OCI-LY1 (cell line): ENCODE measurements at regions not wholly inside any gene's neighbourhood (a gene's known extent, or its start where the extent isn't known, plus 50 kb on each side); places are given as distances from the start of the nearest gene placed in this dataset.

Experiments used
- EZH2 ChIP-seq: fragments of 200-600 bp; sonication (generic), shearing (Covaris generic); IDR thresholded peaks from 2 replicates; pipeline ENCODE4 v1.8.0; 2017; ENCODE audit warnings: borderline replicate concordance, mixed run types, mild to moderate bottlenecking, antibody characterized with exemption, low read length, moderate library complexity, mixed read lengths
- TF ChIP-seq, protein P1 (sequence below): fragments of 200-600 bp; sonication (generic), shearing (Covaris generic); IDR thresholded peaks from 2 replicates; pipeline ENCODE4 v1.5.1; 2017; ENCODE audit warnings: mild to moderate bottlenecking, antibody characterized with exemption, low read length, moderate library complexity, mixed read lengths

DNA sequence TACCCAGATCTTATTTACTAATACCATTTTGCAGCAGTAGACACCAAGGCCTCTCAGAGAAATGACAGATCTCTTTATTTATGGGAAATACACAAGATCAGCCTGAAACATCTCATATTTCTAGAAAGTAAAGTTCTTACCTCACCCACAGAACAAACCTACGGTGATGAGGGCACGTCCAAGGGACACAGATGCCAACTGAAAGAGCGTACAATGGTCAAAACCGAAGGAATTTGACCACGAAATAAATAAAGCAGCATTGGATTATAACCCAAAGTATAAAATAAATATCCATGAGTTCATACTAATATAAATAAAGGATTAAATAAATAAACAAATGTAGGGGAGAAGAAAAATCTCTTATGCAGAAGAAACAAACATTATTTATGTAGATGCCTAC, 747.0 kb downstream of the TNS3 start:
- TF ChIP-seq, protein P1, sequence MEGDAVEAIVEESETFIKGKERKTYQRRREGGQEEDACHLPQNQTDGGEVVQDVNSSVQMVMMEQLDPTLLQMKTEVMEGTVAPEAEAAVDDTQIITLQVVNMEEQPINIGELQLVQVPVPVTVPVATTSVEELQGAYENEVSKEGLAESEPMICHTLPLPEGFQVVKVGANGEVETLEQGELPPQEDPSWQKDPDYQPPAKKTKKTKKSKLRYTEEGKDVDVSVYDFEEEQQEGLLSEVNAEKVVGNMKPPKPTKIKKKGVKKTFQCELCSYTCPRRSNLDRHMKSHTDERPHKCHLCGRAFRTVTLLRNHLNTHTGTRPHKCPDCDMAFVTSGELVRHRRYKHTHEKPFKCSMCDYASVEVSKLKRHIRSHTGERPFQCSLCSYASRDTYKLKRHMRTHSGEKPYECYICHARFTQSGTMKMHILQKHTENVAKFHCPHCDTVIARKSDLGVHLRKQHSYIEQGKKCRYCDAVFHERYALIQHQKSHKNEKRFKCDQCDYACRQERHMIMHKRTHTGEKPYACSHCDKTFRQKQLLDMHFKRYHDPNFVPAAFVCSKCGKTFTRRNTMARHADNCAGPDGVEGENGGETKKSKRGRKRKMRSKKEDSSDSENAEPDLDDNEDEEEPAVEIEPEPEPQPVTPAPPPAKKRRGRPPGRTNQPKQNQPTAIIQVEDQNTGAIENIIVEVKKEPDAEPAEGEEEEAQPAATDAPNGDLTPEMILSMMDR, result no peak
- TF ChIP-seq EZH2, result no peak
